NCI-H187 treated with DMSO at 0.1 percent for 48 hours (cell line): ENCODE measurements at regions not wholly inside any gene's neighbourhood (a gene's known extent, or its start where the extent isn't known, plus 50 kb on each side); places are given as distances from the start of the nearest gene placed in this dataset.

Experiments used
- DNase-seq: peaks from one replicate; lab custom pipeline; 2025; lab: John Stamatoyannopoulos, UW

GRCh38 chr13:76750126-76750525 lies 136.1 kb downstream of the KCTD12 start:
- DNase-seq = no peak

DNA sequence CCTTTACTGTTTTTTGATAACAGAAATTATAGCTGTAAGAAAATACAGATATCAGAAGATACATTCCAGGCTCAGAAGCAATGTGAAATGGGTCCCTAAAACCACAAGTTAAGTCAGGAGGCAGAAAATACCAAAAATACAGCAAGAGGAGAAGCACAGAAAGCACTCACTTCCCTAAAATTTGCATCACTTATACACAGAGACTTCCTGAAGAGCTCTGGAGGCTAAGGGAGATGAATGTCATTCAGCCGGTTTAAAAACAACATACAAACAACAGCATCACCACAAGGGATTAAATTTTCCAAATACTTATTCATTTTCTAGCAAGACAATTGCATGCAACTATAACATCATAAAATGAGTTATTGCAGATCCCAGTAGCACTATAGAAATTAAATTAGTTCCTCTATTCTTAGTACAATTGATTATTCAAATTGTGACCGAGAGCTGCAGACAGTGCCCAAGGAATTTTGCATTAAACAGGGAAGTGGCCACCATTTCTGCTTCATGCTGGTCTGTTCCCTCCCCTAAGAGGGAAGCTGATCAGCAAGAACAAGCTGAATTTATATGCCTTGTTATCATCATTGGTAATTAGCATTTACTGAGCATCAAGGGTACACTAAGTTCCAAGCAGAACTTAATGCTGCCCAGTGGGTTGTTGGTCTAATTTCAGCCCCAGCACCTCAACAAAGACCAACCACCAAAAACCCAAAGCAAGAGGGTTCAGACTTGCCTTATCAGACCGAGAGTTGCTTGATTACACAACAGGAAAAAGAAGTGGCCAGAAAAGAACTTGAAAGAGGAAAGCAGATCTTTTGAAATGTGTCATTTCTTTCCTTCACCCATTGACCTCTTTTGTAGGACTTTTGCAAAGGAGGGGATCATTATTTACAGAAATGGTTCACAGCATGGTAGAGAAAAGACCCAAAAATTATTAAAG lies 140.7 kb downstream of the KCTD12 start:
- no peak for DNase-seq

DNA sequence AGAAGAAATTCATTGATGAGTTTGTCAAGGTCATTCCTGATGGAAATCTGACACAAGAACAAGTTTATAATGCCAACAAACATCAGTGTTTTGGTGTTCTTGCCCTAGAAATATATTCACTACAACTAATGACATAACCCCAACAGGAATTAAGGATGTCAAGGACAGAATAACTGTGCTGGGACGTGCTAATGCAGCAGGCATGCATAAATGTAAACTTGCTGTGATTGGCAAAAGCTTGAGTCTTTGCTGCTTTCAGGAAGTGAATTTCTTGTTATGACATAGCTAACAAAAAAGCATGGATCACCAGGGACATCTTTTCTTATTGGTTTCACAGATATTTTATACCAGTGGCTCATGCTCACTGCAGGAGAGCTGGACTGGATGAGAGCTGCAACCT lies 144.6 kb downstream of the KCTD12 start:
- no peak for DNase-seq

- DNase-seq = no peak
Measured at GRCh38 chr13:76741046-76741445, 145.2 kb downstream of the KCTD12 start.

GRCh38 chr13:76738616-76739015 lies 147.6 kb downstream of the KCTD12 start:
- no peak for DNase-seq

- DNase-seq = no peak
Measured at GRCh38 chr13:76737526-76737925, 148.7 kb downstream of the KCTD12 start.

- no peak for DNase-seq
Measured at GRCh38 chr13:76735641-76736040, 150.6 kb downstream of the KCTD12 start.

DNA sequence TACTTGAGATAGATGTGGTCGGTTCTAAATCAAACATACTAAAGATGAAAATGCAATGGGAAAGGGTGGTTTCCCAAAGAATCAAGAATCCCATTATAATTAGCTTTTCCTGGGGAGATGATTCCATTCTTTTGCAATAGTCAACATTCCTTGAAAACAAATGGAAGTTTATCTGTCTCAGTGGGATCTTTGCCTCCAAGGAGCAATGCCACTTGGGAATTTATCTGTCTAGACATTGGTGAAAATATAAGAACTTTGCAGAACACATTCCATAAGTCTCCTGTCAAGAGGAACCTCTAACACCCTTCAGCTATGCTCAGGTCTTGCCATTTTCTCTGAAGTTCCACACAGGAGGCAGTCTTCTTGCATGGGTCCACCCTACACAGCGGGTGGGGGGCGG lies 152.5 kb downstream of the KCTD12 start:
- no peak for DNase-seq

- no peak for DNase-seq
Measured at GRCh38 chr13:76732367-76732766, 153.8 kb downstream of the KCTD12 start.

GRCh38 chr13:76730220-76730619 lies 156.0 kb downstream of the KCTD12 start:
- no peak for DNase-seq

GRCh38 chr13:76729691-76730090 lies 156.5 kb downstream of the KCTD12 start:
- DNase-seq = no peak

DNA sequence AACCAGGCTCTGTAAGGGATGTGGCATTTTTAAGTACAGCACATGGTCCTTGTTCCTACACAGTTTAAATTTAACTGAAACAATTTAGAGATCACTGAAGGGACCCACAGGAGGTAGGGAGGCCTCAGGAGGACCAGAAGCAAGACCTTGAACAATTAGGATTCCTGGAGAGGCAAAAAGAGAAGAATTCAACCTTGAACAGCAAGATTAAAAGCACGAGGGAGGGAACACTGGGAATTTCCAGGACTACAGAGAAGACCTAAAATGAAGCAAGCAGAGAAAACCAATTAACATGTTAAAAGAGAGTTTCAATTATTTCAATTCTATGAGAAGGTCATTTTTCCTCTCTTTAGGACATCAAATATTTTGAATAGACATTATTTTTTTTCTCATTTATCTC lies 160.3 kb downstream of the KCTD12 start:
- no peak for DNase-seq

GRCh38 chr13:76725211-76725610 lies 161.0 kb downstream of the KCTD12 start:
- no peak for DNase-seq

DNA sequence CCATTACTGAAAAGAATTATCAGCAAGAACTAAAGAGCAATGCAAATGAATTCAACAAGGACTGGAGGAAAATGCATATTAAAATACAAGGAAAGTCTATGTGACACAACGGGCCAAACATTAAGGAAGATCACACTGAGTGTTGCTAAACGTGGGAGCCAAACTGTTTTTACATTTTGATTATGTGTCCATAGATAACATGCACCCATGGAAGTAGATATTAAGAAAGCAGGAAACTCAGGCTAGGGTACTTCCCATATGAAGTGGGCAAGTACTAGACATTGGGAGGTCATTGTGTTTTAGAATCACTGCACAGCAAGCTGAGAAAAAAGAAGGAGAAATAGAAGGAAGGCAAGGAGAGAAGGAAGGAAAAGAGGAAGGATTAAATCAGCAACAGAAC lies 161.8 kb downstream of the KCTD12 start:
- no peak for DNase-seq

- no peak for DNase-seq
Measured at GRCh38 chr13:76723551-76724232, 162.5 kb downstream of the KCTD12 start.

DNA sequence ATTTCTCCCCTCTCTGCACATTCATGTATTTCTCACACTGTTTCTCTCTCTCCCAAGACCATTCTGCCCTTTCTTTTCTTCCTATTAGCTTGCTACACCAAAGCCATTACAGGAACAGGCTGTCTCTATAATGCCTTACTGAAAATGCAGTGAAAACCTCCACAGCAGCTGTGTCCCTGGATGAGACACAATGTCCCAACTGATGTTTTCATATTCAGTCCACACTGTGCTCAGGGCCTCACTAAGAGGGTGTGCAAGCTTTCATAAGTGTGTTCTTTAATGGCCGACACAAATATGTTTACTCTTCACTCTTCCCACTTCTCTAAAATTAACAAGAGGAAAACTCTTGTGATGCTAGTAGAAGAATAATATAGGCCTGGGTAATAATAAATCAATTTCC lies 163.4 kb downstream of the KCTD12 start:
- no peak for DNase-seq

DNA sequence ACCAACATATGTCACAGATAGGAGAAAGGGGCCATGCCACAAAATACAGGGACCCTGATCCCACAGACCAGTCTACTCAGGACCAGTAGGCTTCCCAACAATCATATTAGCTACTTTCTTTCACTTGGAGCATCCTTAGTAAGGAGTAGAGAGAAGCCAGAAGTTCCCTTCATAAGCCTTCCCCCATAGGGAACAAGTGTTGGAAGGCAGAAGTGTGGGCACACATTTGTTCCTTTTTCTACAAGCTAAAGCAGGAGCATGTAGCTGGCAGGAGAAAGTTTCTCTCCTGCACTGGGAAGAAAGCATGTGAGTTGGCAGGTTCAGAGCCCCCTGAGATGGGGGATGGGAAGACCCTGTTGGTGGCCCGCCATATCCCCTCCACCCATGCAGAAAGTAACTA lies 165.4 kb downstream of the KCTD12 start:
- no peak for DNase-seq

GRCh38 chr13:76720416-76720815 lies 165.8 kb downstream of the KCTD12 start:
- no peak for DNase-seq

DNA sequence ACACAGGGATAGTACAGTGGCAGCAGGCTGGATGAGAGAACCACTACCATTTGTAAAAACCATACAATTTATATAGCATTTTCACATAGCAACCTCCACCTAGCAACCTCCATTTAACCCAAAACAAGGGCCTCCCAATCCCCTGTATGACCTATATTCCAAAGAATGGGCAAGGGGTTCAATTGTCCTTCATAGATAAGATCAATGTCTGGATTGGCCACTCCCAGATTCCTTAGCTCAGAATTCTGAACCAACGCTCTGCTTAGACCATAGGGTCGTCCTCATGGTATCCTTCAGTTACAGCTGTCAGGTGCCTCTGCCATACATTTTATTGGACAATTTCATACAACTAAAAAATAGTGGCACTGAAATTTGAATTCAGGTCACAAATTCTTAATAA lies 166.2 kb downstream of the KCTD12 start:
- DNase-seq = no peak

DNA sequence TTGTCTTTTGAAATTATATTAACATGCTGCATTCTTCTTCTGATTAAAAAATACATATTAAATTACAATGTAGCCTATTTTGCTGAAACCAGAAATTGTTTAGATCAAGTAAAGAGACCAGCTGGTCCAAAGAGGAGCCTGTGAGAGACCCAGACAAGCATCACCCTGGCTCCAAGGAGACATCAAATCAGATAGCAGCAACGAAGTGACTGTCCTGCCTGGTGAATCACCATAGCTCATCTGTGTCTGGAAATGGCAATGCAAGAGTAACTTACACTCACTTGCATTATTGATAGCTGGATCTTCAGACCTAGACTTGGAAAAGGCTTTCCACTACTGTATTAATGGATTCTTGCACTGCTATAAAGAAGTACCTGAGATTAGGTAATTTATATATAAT lies 169.1 kb downstream of the KCTD12 start:
- no peak for DNase-seq

DNA sequence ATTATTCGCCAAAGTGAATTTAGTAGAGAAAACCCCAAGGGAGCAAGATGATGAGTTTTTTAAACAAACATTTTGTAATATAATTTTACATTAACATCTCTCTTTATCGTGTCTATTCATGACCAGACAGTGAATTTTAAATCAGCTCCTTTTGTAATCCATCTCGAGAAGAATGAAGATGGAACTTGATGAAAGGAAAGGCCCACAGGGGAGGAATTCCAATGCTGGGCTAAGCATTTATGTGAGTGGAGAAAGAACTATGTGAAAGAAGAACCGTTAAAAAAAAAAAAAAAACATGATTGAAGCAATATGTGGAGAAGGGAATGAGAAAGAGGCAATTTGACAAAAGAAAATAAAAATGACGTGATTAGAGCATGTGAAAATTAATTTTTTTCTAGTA lies 170.6 kb downstream of the KCTD12 start:
- DNase-seq = no peak

DNA sequence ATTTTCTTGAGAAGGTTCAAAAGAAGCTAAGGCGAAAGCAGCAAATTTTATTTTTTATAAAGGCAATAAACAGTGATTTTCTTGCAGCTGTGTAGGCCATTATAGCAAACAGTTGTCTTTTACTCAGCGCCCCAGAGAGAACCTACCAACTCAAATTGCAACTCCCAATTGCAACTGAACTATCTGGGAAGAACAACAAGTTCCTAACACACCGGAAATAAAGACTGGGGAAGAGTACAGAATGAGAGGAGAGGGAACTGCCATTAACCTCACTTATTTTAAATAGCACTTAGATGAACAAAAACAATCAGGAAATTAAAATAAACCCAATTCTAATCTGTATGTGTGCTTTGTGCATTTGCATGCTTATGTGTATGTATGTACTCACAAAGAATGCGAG lies 171.1 kb downstream of the KCTD12 start:
- no peak for DNase-seq

DNA sequence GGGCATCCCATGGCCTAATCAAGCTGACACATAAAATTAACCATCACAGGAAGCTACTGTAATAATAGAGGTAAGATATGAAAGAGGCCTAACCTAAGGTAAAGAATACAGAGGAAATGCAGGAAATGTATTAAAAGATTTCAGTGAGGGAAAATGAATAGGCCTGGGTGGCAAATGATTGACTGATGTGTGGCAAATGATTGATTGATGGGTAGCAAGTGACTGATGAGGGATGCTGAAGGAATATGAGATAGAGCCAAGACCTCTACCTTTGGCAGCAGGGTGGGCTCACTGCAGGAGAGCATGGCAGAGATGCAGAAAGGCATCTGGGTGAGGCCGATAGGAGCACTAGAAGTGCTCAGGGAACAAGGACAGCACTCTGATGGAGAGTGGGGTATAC lies 172.9 kb downstream of the KCTD12 start:
- DNase-seq = no peak
